BLaER1 (cell line): ENCODE measurements at regions not wholly inside any gene's neighbourhood (a gene's known extent, or its start where the extent isn't known, plus 50 kb on each side); places are given as distances from the start of the nearest gene placed in this dataset.
"Not testable (repeated sequence)": the region's sequence is repeated elsewhere in the genome, so short reads cannot be mapped to it uniquely, and the experiment has no call there.

Experiments used
- H3K27ac ChIP-seq: shearing (Covaris generic); formaldehyde crosslinking; 2 replicates; pipeline ENCODE4 v1.8.1; 2022
- H3K27me3 ChIP-seq: shearing (Covaris generic); formaldehyde crosslinking; 2 replicates; pipeline ENCODE4 v1.8.1; 2022
- H3K36me3 ChIP-seq: shearing (Covaris generic); formaldehyde crosslinking; 2 replicates; pipeline ENCODE4 v1.8.1; 2022
- H3K4me1 ChIP-seq: shearing (Covaris generic); formaldehyde crosslinking; 2 replicates; pipeline ENCODE4 v1.8.1; 2022
- H3K4me2 ChIP-seq: shearing (Covaris generic); formaldehyde crosslinking; 2 replicates; pipeline ENCODE4 v1.8.1; 2022
- H3K4me3 ChIP-seq: shearing (Covaris generic); formaldehyde crosslinking; 2 replicates; pipeline ENCODE4 v1.8.1; 2022
- H3K9ac ChIP-seq: shearing (Covaris generic); formaldehyde crosslinking; 2 replicates; pipeline ENCODE4 v1.8.1; 2022
- H3K9me3 ChIP-seq: shearing (Covaris generic); formaldehyde crosslinking; 2 replicates; pipeline ENCODE4 v1.8.1; 2022
- H4K20me1 ChIP-seq: shearing (Covaris generic); formaldehyde crosslinking; 2 replicates; pipeline ENCODE4 v1.8.1; 2022
- Cebpa-rat ChIP-seq: shearing (Covaris generic); IDR thresholded peaks from 2 replicates; pipeline ENCODE4 v1.8.1; 2022

DNA sequence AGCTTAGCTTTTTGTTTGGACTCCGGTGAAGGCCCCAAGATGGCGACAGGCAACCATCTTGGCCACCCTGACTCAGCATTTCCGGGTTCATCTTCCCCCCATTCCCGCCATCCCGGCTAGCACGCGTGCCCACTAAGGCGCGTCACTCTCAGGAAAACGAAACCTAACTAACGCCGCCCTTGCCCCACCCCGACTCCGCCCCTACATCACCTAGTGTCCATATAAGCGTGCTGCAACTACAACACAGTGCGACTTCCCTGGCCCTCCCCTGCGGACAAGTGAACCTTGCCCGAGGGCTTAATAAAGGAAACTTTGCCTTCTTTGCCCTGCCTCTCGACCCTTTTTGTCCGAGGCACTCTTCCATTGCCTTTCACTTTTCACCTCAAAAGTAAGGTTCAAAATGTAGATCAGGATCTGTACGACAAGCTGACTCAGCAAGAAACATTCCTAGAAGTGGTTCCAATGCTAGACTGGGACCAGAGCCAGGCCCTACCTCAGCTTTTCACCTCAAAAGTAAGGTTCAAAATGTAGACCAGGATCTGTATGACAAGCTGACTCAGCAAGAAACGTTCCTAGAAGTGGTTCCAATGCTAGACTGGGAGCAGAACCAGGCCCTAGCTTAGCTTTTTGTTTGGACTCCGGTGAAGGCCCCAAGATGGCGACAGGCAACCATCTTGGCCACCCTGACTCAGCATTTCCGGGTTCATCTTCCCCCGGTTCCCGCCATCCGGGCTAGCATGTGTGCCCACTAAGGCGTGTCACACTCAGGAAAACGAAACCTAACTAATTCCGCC lies 51.9 kb upstream of the TMEM97 start:
- H4K20me1 ChIP-seq, H3K4me2 ChIP-seq, H3K9ac ChIP-seq, H3K36me3 ChIP-seq, H3K27me3 ChIP-seq, H3K27ac ChIP-seq, H3K4me1 ChIP-seq, H3K4me3 ChIP-seq: not testable (repeated sequence)
- peaks cover 57% of the 10 kb centered on the region for H3K9me3 ChIP-seq

DNA sequence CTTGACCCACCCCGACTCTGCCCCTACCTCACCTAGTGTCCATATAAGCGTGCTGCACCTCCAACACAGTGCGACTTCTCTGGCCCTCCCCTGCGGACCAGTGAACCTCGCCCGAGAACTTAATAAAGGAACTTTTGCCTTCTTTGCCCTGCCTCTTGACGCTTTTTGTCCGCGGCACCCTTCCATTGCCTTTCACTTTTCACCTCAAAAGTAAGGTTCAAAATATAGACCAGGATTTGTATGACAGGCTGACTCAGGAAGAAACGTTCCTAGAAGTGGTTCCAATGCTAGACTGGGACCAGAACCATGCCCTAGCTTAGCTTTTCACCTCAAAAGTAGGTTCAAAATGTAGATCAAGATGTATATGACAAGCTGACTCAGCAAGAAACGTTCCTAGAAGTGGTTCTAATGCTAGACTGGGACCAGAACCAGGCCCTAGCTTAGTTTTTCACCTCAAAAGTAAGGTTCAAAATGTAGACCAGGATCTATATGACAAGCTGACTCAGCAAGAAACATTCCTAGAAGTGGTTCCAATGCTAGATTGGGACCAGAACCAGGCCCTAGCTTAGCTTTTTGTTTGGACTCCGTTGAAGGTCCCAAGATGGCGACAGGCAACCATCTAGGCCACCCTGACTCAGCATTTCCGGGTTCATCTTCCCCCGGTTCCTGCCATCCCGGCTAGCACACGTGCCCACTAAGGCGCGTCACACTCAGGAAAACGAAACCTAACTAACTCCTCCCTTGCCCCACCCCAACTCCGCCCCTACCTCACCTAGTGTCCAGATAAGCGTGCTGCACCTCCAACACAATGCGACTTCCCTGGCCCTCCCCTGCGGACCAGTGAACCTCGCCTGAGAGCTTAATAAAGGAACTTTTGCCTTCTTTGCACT lies 51.0 kb upstream of the TMEM97 start:
- H3K4me2 ChIP-seq = no peak overlapping the region
- no peak for TF ChIP-seq Cebpa-rat
- no peak overlapping the region for H3K27ac ChIP-seq
- no peaks in the 10 kb centered on the region for H4K20me1 ChIP-seq
- H3K27me3 ChIP-seq = no peaks in the 10 kb centered on the region
- H3K4me3 ChIP-seq = no peak overlapping the region
- H3K36me3 ChIP-seq = no peaks in the 10 kb centered on the region
- H3K9me3 ChIP-seq = peaks cover 49% of the 10 kb centered on the region
- no peaks in the 10 kb centered on the region for H3K4me1 ChIP-seq
- H3K9ac ChIP-seq = no peak overlapping the region

DNA sequence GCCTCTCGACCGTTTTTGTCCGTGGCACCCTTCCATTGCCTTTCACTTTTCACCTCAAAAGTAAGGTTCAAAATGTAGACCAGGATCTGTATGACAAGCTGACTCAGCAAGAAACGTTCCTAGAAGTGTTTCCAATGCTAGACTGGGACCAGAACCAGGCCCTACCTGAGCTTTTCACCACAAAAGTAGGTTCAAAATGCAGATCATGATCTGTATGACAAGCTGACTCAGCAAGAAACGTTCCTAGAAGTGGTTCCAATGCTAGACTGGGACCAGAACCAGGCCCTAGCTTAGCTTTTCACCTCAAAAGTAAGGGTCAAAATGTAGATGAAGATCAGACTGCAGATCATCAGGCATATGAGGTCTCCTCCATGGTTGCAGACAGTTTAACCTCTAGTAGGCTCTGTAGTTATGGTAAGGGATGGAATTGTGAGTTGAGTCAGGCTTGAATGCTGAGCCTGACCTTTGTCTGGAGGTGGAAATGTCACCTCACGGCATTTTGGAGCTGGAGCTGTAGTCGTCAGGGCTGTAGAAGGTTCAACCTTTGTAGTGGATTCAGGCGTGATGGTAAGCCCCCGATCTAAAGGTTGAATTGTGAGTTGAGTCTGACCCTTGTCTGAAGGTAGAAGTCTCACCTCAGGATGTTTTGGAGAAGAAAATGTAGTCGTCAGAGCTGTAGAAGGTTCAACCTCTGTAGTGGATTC lies 50.2 kb upstream of the TMEM97 start:
- no peaks in the 10 kb centered on the region for H3K4me1 ChIP-seq
- TF ChIP-seq Cebpa-rat = no peak
- peaks cover 3% of the 10 kb centered on the region for H3K27me3 ChIP-seq
- no peaks in the 10 kb centered on the region for H4K20me1 ChIP-seq
- H3K4me2 ChIP-seq = no peak overlapping the region
- no peak overlapping the region for H3K4me3 ChIP-seq
- peaks cover 41% of the 10 kb centered on the region for H3K9me3 ChIP-seq
- H3K27ac ChIP-seq = no peak overlapping the region
- no peak overlapping the region for H3K9ac ChIP-seq
- no peaks in the 10 kb centered on the region for H3K36me3 ChIP-seq
